Caco-2 (cell line): ENCODE measurements at regions not wholly inside any gene's neighbourhood (a gene's known extent, or its start where the extent isn't known, plus 50 kb on each side); places are given as distances from the start of the nearest gene placed in this dataset.

Experiments
- BruUV-seq: library from RNA; stranded (reverse); fragments of 400-500 nt; replicated peaks from 2 replicates; lab custom pipeline; 2021; lab: Mats Ljungman, UMichigan
- CTCF ChIA-PET: fragments of 300-600 bp; sonication (Branson Sonifier 250); formaldehyde crosslinking; loops from one replicate; lab custom pipeline; 2022; ENCODE audit warnings: antibody characterized with exemption; lab: Charles Lee
- POLR2A ChIA-PET: fragments of 300-600 bp; sonication (Branson Sonifier 250); formaldehyde crosslinking; loops from one replicate; lab custom pipeline; 2022; ENCODE audit warnings: antibody characterized with exemption; lab: Charles Lee
- DNase-seq, 2 experiments: peaks; one replicate each; pipeline versions ENCODE4 v3.0.0 to v3.0.0-alpha.2; 2020 to 2022
- H3K27me3 ChIP-seq: replicated peaks from 2 replicates; pipeline ENCODE4 v1.6.0; 2011; ENCODE audit warnings: low read length; ENCODE audit not compliant: control insufficient read depth, insufficient read depth
- H3K36me3 ChIP-seq: 2 replicates; pipeline ENCODE4 v1.5.1; 2011; ENCODE audit warnings: low read length; ENCODE audit not compliant: control insufficient read depth, insufficient read depth
- H3K4me1 ChIP-seq: fragments of 250-450 bp; sonication (Bioruptor Pico); 2 replicates; pipeline ENCODE4 v1.5.1; 2020; ENCODE audit warnings: mild to moderate bottlenecking
- H3K4me3 ChIP-seq: 2 replicates; pipeline ENCODE4 v1.5.1; 2011; ENCODE audit warnings: low read depth, mild to moderate bottlenecking, control low read depth, low read length
- H3K9me3 ChIP-seq: fragments of 250-450 bp; sonication (Bioruptor Pico); 2 replicates; pipeline ENCODE4 v1.5.1; 2020; ENCODE audit warnings: mild to moderate bottlenecking, moderate library complexity
- H3K27ac Mint-ChIP-seq: one replicate; pipeline ENCODE4 v1.8.0; 2022; ENCODE audit warnings: mixed read lengths; ENCODE audit not compliant: unreplicated experiment
- H3K27me3 Mint-ChIP-seq: one replicate; pipeline ENCODE4 v1.8.0; 2022; ENCODE audit warnings: mixed read lengths; ENCODE audit not compliant: insufficient read depth, unreplicated experiment
- H3K36me3 Mint-ChIP-seq: one replicate; pipeline ENCODE4 v1.8.0; 2022; ENCODE audit warnings: mild to moderate bottlenecking, mixed read lengths; ENCODE audit not compliant: insufficient read depth, unreplicated experiment
- H3K4me1 Mint-ChIP-seq: one replicate; pipeline ENCODE4 v1.8.0; 2022; ENCODE audit warnings: low read depth, mixed read lengths; ENCODE audit not compliant: unreplicated experiment
- H3K4me3 Mint-ChIP-seq: one replicate; pipeline ENCODE4 v1.8.0; 2022; ENCODE audit warnings: mild to moderate bottlenecking, moderate library complexity, mixed read lengths; ENCODE audit not compliant: unreplicated experiment
- H3K9me3 Mint-ChIP-seq: one replicate; pipeline ENCODE4 v1.8.0; 2022; ENCODE audit warnings: mixed read lengths; ENCODE audit not compliant: unreplicated experiment
- CTCF ChIP-seq, 2 experiments: fragments of 200-600 bp in 1 of 2; IDR thresholded peaks; 1 replicate in 1 of 2; 2 replicates in 1 of 2; pipeline versions ENCODE4 v1.5.1 to v1.8.0; 2011 to 2022; ENCODE audit warnings: antibody characterized with exemption in 1 of 2, control low read depth in 1 of 2, inconsistent platforms in 1 of 2, low read depth in 1 of 2, low read length in 1 of 2, mild to moderate bottlenecking in 1 of 2, moderate library complexity in 1 of 2; ENCODE audit not compliant: insufficient read depth in 1 of 2, severe bottlenecking in 1 of 2, unreplicated experiment in 1 of 2
- intact Hi-C: fragments of 100-400 bp; cut with micrococcal nuclease; formaldehyde crosslinking; loops from one replicate; pipeline ENCODE4 v1.10.0; 2022; ENCODE audit not compliant: unreplicated experiment

DNA sequence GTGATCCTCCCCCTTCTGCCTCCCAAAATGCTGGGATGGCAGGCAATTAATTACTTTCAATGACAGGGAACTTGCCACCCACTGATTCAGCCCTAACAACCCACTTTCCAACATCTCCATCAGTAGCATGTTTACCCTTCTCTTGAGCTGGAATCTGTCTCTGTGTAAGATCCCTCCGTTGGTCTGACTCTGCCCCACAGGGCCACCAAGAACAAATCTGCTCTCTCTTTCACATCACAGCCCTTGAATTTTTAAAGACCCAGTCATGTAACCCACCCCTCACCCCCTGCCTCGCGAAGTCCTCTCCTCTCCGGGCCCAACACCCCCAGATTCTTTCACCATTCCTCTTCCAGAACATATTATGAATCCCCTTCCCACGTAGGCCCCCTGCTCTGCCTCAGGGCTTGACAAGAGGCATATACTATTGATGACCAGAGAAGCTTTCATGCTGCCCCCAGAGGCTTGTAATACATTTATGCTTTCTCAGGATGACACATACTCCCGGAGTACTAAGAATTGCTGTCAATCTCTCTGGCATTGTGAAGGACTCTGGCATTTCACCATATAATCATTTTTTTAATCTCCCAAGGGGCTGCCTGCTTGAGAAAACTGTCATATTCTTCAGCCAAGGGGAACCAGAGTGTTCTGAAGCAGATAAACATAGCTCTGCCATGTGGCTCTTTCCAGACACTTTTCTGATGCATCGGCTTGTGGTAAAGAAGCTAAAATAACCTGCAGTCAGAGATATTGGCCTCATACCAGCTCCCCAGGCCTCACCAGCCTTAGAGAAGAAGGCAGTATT is 179.2 kb upstream of the AUTS2 start:
- CTCF ChIA-PET = no interaction called here
- intact Hi-C loops = no loop called here

GRCh38 chr7:69419934-69420333 is 178.3 kb upstream of the AUTS2 start:
- no peaks in the 10 kb centered on the region for H3K36me3 ChIP-seq
- peaks cover 16% of the 10 kb centered on the region for H3K9me3 Mint-ChIP-seq
- no peaks in the 10 kb centered on the region for H3K27me3 Mint-ChIP-seq
- H3K27ac Mint-ChIP-seq = no peak overlapping the region
- H3K4me1 Mint-ChIP-seq = no peaks in the 10 kb centered on the region
- intact Hi-C loops = no loop called here
- no peak for DNase-seq
- ChIA-PET CTCF (no interaction called here), POLR2A (no interaction called here)
- H3K9me3 ChIP-seq = no peaks in the 10 kb centered on the region
- no peaks in the 10 kb centered on the region for H3K4me1 ChIP-seq
- H3K27me3 ChIP-seq = no peaks in the 10 kb centered on the region
- no peak for TF ChIP-seq CTCF (IDR thresholded peaks at IDR 0.05; ENCODE audit: insufficient read depth in 1 of 2, low read depth in 1 of 2, low read length in 1 of 2, severe bottlenecking in 1 of 2, unreplicated experiment in 1 of 2)
- no TSS peak for BruUV-seq
- H3K4me3 ChIP-seq = no peak overlapping the region
- no peaks in the 10 kb centered on the region for H3K36me3 Mint-ChIP-seq
- no peak overlapping the region for H3K4me3 Mint-ChIP-seq

More for the DNA sequence above, 179.2 kb upstream of the AUTS2 start:
- Histone ChIP-seq H3K36me3 (no peaks in the 10 kb centered on the region), H3K4me1 (no peaks in the 10 kb centered on the region), H3K4me3 (no peak overlapping the region), H3K27me3 (no peaks in the 10 kb centered on the region), H3K9me3 (no peaks in the 10 kb centered on the region)
- no peak for TF ChIP-seq CTCF (IDR thresholded peaks at IDR 0.05; ENCODE audit: insufficient read depth in 1 of 2, low read depth in 1 of 2, low read length in 1 of 2, severe bottlenecking in 1 of 2, unreplicated experiment in 1 of 2)
- POLR2A ChIA-PET = no interaction called here
- Mint-ChIP-seq H3K4me1 (no peaks in the 10 kb centered on the region), H3K4me3 (no peak overlapping the region), H3K27me3 (no peaks in the 10 kb centered on the region), H3K36me3 (no peaks in the 10 kb centered on the region), H3K9me3 (peaks cover 16% of the 10 kb centered on the region), H3K27ac (no peak overlapping the region)
- DNase-seq = no peak
- no TSS peak for BruUV-seq

- DNase-seq = no peak
- no peaks in the 10 kb centered on the region for H3K4me1 ChIP-seq
- no peaks in the 10 kb centered on the region for H3K9me3 ChIP-seq
- no peaks in the 10 kb centered on the region for H3K36me3 ChIP-seq
- no peaks in the 10 kb centered on the region for H3K27me3 Mint-ChIP-seq
- TF ChIP-seq CTCF (IDR thresholded peaks at IDR 0.05; ENCODE audit: insufficient read depth in 1 of 2, low read depth in 1 of 2, low read length in 1 of 2, severe bottlenecking in 1 of 2, unreplicated experiment in 1 of 2) = no peak
- H3K27ac Mint-ChIP-seq = no peak overlapping the region
- BruUV-seq = no TSS peak
- peaks cover 15% of the 10 kb centered on the region for H3K9me3 Mint-ChIP-seq
- H3K36me3 Mint-ChIP-seq = no peaks in the 10 kb centered on the region
- CTCF ChIA-PET = no interaction called here
- no peaks in the 10 kb centered on the region for H3K4me1 Mint-ChIP-seq
- no peaks in the 10 kb centered on the region for H3K27me3 ChIP-seq
- H3K4me3 ChIP-seq = no peak overlapping the region
- no peak overlapping the region for H3K4me3 Mint-ChIP-seq
- POLR2A ChIA-PET = no interaction called here
- intact Hi-C loops = no loop called here
These were observed 175.7 kb upstream of the AUTS2 start for GRCh38 chr7:69422574-69422985.
